SK-N-SH (cell line): ENCODE measurements at regions not wholly inside any gene's neighbourhood (a gene's known extent, or its start where the extent isn't known, plus 50 kb on each side); places are given as distances from the start of the nearest gene placed in this dataset.

ENCODE experiments used
- CHD2 ChIP-seq: fragments of 150-350 bp; IDR thresholded peaks from 2 replicates; pipeline ENCODE4 v1.6.1; 2018; ENCODE audit warnings: low read length; ENCODE audit not compliant: partially characterized antibody
- FOXM1 ChIP-seq: IDR thresholded peaks from 2 replicates; pipeline ENCODE4 v1.4.0; 2012; ENCODE audit warnings: low read depth, mild to moderate bottlenecking
- MAX ChIP-seq: IDR thresholded peaks from 2 replicates; pipeline ENCODE4 v1.4.0; 2012; ENCODE audit warnings: low read depth
- SIN3A ChIP-seq: IDR thresholded peaks from 2 replicates; pipeline ENCODE4 v1.6.1; 2012; ENCODE audit warnings: low read depth, mild to moderate bottlenecking, low read length, moderate library complexity, borderline replicate concordance
- TCF12 ChIP-seq: IDR thresholded peaks from 2 replicates; pipeline ENCODE4 v1.4.0; 2012
- TF ChIP-seq, protein P1 (sequence below): fragments of 200-600 bp; sonication (generic); IDR thresholded peaks from 2 replicates; pipeline ENCODE4 v1.6.1; 2017; ENCODE audit warnings: antibody characterized with exemption, mild to moderate bottlenecking, moderate library complexity

DNA sequence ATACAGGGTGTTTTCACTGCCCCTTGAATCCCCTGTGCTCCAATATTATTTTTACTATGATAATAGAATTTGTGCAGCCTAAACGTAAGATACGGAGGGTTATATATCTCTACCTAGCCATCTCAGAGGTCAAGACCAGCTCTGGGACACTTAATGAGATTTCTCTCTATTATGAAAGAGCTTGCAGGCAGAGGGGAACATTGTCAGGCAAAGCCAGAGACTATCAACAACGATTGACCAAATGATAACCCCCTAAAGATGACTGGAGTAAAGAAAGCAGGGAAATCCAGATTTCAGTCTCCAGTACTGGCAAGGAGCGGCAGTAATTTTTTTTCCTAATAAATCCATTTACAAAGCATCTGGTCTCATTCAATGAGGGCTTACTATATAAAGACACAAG lies 59.8 kb upstream of the LPAR1 start:
- TF ChIP-seq, protein P1, sequence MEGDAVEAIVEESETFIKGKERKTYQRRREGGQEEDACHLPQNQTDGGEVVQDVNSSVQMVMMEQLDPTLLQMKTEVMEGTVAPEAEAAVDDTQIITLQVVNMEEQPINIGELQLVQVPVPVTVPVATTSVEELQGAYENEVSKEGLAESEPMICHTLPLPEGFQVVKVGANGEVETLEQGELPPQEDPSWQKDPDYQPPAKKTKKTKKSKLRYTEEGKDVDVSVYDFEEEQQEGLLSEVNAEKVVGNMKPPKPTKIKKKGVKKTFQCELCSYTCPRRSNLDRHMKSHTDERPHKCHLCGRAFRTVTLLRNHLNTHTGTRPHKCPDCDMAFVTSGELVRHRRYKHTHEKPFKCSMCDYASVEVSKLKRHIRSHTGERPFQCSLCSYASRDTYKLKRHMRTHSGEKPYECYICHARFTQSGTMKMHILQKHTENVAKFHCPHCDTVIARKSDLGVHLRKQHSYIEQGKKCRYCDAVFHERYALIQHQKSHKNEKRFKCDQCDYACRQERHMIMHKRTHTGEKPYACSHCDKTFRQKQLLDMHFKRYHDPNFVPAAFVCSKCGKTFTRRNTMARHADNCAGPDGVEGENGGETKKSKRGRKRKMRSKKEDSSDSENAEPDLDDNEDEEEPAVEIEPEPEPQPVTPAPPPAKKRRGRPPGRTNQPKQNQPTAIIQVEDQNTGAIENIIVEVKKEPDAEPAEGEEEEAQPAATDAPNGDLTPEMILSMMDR = no peak
- peak; percentile 66 for TF ChIP-seq CHD2
- no peak for TF ChIP-seq MAX
- TF ChIP-seq TCF12 = peak; percentile 47
- TF ChIP-seq SIN3A = no peak
- TF ChIP-seq FOXM1 = no peak
